Astrocyte (in vitro differentiated cells and primary cell): ENCODE measurements at regions not wholly inside any gene's neighbourhood (a gene's known extent, or its start where the extent isn't known, plus 50 kb on each side); places are given as distances from the start of the nearest gene placed in this dataset.

Source experiments
- DNase-seq: peaks from one replicate; pipeline ENCODE4 v3.0.0-alpha.2; 2010; ENCODE audit warnings: low read depth
- FAIRE-seq: peaks from 2 replicates; lab custom pipeline; 2011; peaks lifted over from hg19 to GRCh38; lab: Jason Lieb, UNC
- H2AFZ ChIP-seq: 2 replicates; pipeline ENCODE4 v1.6.0; 2012; ENCODE audit warnings: low read depth, low read length, inconsistent platforms
- H3K27ac ChIP-seq: 2 replicates; pipeline ENCODE4 v1.5.1; 2011; ENCODE audit warnings: low read depth, low read length, inconsistent platforms
- H3K27me3 ChIP-seq: 2 replicates; pipeline ENCODE4 v1.6.0; 2011; ENCODE audit warnings: low read length, inconsistent platforms; ENCODE audit not compliant: insufficient read depth
- H3K36me3 ChIP-seq: 2 replicates; pipeline ENCODE4 v1.5.1; 2011; ENCODE audit warnings: low read length, inconsistent platforms; ENCODE audit not compliant: insufficient read depth
- H3K4me1 ChIP-seq: 2 replicates; pipeline ENCODE4 v1.5.1; 2011; ENCODE audit warnings: low read length, inconsistent platforms; ENCODE audit not compliant: insufficient read depth
- H3K4me2 ChIP-seq: 2 replicates; pipeline ENCODE4 v1.6.0; 2012; ENCODE audit warnings: low read length, inconsistent platforms
- H3K4me3 ChIP-seq: 2 replicates; pipeline ENCODE4 v1.5.1; 2011; ENCODE audit warnings: low read depth, mild to moderate bottlenecking, low read length, inconsistent platforms; ENCODE audit not compliant: insufficient read depth
- H3K79me2 ChIP-seq: 2 replicates; pipeline ENCODE4 v1.6.0; 2012; ENCODE audit warnings: mild to moderate bottlenecking, low read length, inconsistent platforms; ENCODE audit not compliant: insufficient read depth
- H3K9ac ChIP-seq: 2 replicates; pipeline ENCODE4 v1.6.0; 2012; ENCODE audit warnings: mild to moderate bottlenecking, low read length, inconsistent platforms
- H3K9me3 ChIP-seq: 2 replicates; pipeline ENCODE4 v1.5.1; 2012; ENCODE audit warnings: low read depth, mild to moderate bottlenecking, low read length, inconsistent platforms; ENCODE audit not compliant: insufficient read depth
- H4K20me1 ChIP-seq: 2 replicates; pipeline ENCODE4 v1.6.0; 2012; ENCODE audit warnings: low read length, inconsistent platforms; ENCODE audit not compliant: insufficient read depth
- H3K27ac Mint-ChIP-seq: one replicate; pipeline ENCODE4 v1.8.0; 2021; ENCODE audit warnings: mild to moderate bottlenecking, mixed read lengths; ENCODE audit not compliant: unreplicated experiment
- H3K27me3 Mint-ChIP-seq: one replicate; pipeline ENCODE4 v1.8.0; 2021; ENCODE audit warnings: low read depth, mixed read lengths; ENCODE audit not compliant: unreplicated experiment
- H3K36me3 Mint-ChIP-seq: one replicate; pipeline ENCODE4 v1.8.0; 2021; ENCODE audit warnings: low read depth, mixed read lengths; ENCODE audit not compliant: unreplicated experiment
- H3K4me1 Mint-ChIP-seq: one replicate; pipeline ENCODE4 v1.8.0; 2021; ENCODE audit warnings: low read depth, mixed read lengths; ENCODE audit not compliant: unreplicated experiment
- H3K4me3 Mint-ChIP-seq: one replicate; pipeline ENCODE4 v1.8.0; 2021; ENCODE audit warnings: mild to moderate bottlenecking, moderate library complexity, mixed read lengths; ENCODE audit not compliant: unreplicated experiment
- H3K9me3 Mint-ChIP-seq: one replicate; pipeline ENCODE4 v1.8.0; 2021; ENCODE audit warnings: mild to moderate bottlenecking, mixed read lengths; ENCODE audit not compliant: unreplicated experiment
- CTCF ChIP-seq: IDR thresholded peaks from 2 replicates; pipeline ENCODE4 v1.5.1; 2011; ENCODE audit warnings: low read depth, mild to moderate bottlenecking, inconsistent platforms, low read length, moderate library complexity; ENCODE audit not compliant: insufficient read depth
- EZH2 ChIP-seq: IDR thresholded peaks from 2 replicates; pipeline ENCODE4 v1.6.1; 2012; ENCODE audit warnings: mild to moderate bottlenecking, low read length, inconsistent platforms; ENCODE audit not compliant: insufficient read depth

GRCh38 chr5:18357486-18357885 lies 723.2 kb downstream of the TAF11L14 start:
- H3K9me3 Mint-ChIP-seq: no peaks in the 10 kb centered on the region
- H3K36me3 ChIP-seq: no peaks in the 10 kb centered on the region
- H3K79me2 ChIP-seq: no peaks in the 10 kb centered on the region
- no peak overlapping the region for H3K4me3 ChIP-seq
- H3K36me3 Mint-ChIP-seq: no peaks in the 10 kb centered on the region
- H3K27ac Mint-ChIP-seq: no peak overlapping the region
- no peaks in the 10 kb centered on the region for H3K27me3 Mint-ChIP-seq
- no peak overlapping the region for H3K4me3 Mint-ChIP-seq
- no peak overlapping the region for H3K27ac ChIP-seq
- TF ChIP-seq CTCF: no peak
- no peak for TF ChIP-seq EZH2
- no peak for FAIRE-seq
- no peaks in the 10 kb centered on the region for H3K4me1 ChIP-seq
- H3K9me3 ChIP-seq: no peaks in the 10 kb centered on the region
- H3K9ac ChIP-seq: no peak overlapping the region
- H3K27me3 ChIP-seq: no peaks in the 10 kb centered on the region
- no peaks in the 10 kb centered on the region for H3K4me1 Mint-ChIP-seq
- no peak overlapping the region for H2AFZ ChIP-seq
- no peak for DNase-seq
- no peaks in the 10 kb centered on the region for H4K20me1 ChIP-seq
- no peak overlapping the region for H3K4me2 ChIP-seq

- Histone ChIP-seq H2AFZ (no peak overlapping the region), H3K27me3 (no peaks in the 10 kb centered on the region), H3K27ac (no peak overlapping the region), H3K79me2 (no peaks in the 10 kb centered on the region), H4K20me1 (no peaks in the 10 kb centered on the region), H3K9me3 (no peaks in the 10 kb centered on the region), H3K36me3 (no peaks in the 10 kb centered on the region), H3K4me1 (no peaks in the 10 kb centered on the region), H3K4me2 (no peak overlapping the region), H3K9ac (no peak overlapping the region), H3K4me3 (no peak overlapping the region)
- Mint-ChIP-seq H3K27ac (no peak overlapping the region), H3K27me3 (no peaks in the 10 kb centered on the region), H3K4me3 (no peak overlapping the region), H3K9me3 (no peaks in the 10 kb centered on the region), H3K4me1 (no peaks in the 10 kb centered on the region), H3K36me3 (no peaks in the 10 kb centered on the region)
- FAIRE-seq (no peak), DNase-seq (no peak)
- TF ChIP-seq CTCF: no peak
- TF ChIP-seq EZH2: no peak
Observed at GRCh38 chr5:18366234-18366633, 732.0 kb downstream of the TAF11L14 start.

- H3K4me2 ChIP-seq: no peak overlapping the region
- no peaks in the 10 kb centered on the region for H3K9me3 ChIP-seq
- no peak overlapping the region for H2AFZ ChIP-seq
- Mint-ChIP-seq H3K27ac (no peak overlapping the region), H3K36me3 (no peaks in the 10 kb centered on the region), H3K4me1 (no peaks in the 10 kb centered on the region), H3K9me3 (no peaks in the 10 kb centered on the region), H3K27me3 (no peaks in the 10 kb centered on the region), H3K4me3 (no peak overlapping the region)
- H3K9ac ChIP-seq: no peak overlapping the region
- H3K27ac ChIP-seq: no peak overlapping the region
- FAIRE-seq (no peak), DNase-seq (no peak)
- TF ChIP-seq CTCF: no peak
- no peak for TF ChIP-seq EZH2
- H4K20me1 ChIP-seq: no peaks in the 10 kb centered on the region
- H3K36me3 ChIP-seq: no peaks in the 10 kb centered on the region
- H3K4me1 ChIP-seq: no peaks in the 10 kb centered on the region
- H3K4me3 ChIP-seq: no peak overlapping the region
- no peaks in the 10 kb centered on the region for H3K79me2 ChIP-seq
- no peaks in the 10 kb centered on the region for H3K27me3 ChIP-seq
Observed at GRCh38 chr5:18370531-18370930, 736.3 kb downstream of the TAF11L14 start.
